ENCODE measurements at regions not wholly inside any gene's neighbourhood (a gene's known extent, or its start where the extent isn't known, plus 50 kb on each side); places are given as distances from the start of the nearest gene placed in this dataset.

DNA sequence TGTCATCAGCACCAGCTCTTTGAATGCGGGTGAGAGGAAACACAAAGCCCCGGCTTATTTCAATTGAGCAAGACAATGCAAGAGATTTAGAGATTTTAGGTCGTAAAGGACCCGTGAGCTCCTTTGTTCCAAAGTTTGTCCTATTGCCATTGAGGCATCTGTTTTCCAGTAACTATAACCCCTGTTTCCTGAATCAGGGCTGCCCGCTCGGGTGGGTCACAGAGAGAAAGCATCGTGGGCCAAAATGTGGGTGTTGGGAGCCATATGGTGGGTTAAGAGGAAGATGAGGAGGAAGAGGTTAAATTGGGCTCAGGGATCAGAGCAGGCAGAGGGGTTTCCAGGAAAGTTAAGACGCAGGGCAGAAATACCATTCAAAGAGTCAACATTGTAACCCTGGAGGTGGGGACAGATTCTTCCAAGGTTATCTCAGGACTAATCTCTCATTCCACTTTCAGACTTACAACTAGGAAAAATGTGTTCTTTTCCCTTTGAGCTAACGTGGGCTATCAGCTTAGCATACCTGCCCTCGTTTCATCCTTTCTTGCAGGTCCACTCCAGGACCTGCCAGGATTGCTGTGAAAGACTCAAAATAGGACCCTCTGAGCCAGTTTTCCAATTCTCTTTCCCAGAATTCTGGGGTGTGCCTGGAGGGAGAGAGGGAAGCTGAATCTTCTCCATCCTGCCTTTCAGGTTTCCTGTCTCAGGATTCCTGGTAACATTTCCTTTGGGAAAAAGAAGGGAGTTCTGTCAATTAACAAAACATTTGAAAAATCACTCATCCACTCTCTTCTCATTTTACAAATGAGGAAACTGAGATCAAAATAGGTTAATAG, 95.5 kb upstream of the TAF11L2 start:
- Histone ChIP-seq H3K9ac (ENCODE audit: low read length) (no peak overlapping the region), H3K79me2 (ENCODE audit: control insufficient read depth, insufficient read depth, low read length) (no peaks in the 10 kb centered on the region), H3K27me3 (replicated peaks in 1 of 4; ENCODE audit: control extremely low read depth in 1 of 4, control insufficient read depth in 3 of 4, insufficient read depth in 4 of 4, low read length in 3 of 4) (no peaks in the 10 kb centered on the region), H2AFZ (ENCODE audit: insufficient read depth, low read depth, low read length, poor library complexity, severe bottlenecking) (no peak overlapping the region), H3K27ac (ENCODE audit: low read length in 2 of 2) (no peak overlapping the region), H4K20me1 (ENCODE audit: control insufficient read depth, insufficient read depth, low read length, poor library complexity, severe bottlenecking) (no peaks in the 10 kb centered on the region), H3K36me3 (replicated peaks in 1 of 2; ENCODE audit: control extremely low read depth in 1 of 2, control insufficient read depth in 1 of 2, extremely low read depth in 1 of 2, insufficient read depth in 2 of 2, low read length in 1 of 2) (no peaks in the 10 kb centered on the region), H3K4me3 (ENCODE audit: control extremely low read depth in 1 of 5, extremely low read depth in 1 of 5, insufficient read depth in 1 of 5, low read depth in 2 of 5, low read length in 4 of 5) (no peak overlapping the region), H3K4me1 (ENCODE audit: control insufficient read depth in 2 of 2, insufficient read depth in 2 of 2, low read length in 2 of 2) (peaks cover 24 to 27% of the 10 kb centered on the region in 2 donors), H3K4me2 (replicated peaks; ENCODE audit: low read depth, low read length, poor library complexity, severe bottlenecking) (no peak overlapping the region), H3K9me3 (ENCODE audit: control extremely low read depth in 1 of 3, control insufficient read depth in 2 of 3, insufficient read depth in 1 of 3, low read length in 2 of 3) (no peaks in the 10 kb centered on the region)
- WGBS (ENCODE audit: insufficient coverage): 96% methylated on average over 6 of the region's 10 CpGs
- no peak for ATAC-seq (ENCODE audit: low read depth)
- TF ChIP-seq, protein P1, sequence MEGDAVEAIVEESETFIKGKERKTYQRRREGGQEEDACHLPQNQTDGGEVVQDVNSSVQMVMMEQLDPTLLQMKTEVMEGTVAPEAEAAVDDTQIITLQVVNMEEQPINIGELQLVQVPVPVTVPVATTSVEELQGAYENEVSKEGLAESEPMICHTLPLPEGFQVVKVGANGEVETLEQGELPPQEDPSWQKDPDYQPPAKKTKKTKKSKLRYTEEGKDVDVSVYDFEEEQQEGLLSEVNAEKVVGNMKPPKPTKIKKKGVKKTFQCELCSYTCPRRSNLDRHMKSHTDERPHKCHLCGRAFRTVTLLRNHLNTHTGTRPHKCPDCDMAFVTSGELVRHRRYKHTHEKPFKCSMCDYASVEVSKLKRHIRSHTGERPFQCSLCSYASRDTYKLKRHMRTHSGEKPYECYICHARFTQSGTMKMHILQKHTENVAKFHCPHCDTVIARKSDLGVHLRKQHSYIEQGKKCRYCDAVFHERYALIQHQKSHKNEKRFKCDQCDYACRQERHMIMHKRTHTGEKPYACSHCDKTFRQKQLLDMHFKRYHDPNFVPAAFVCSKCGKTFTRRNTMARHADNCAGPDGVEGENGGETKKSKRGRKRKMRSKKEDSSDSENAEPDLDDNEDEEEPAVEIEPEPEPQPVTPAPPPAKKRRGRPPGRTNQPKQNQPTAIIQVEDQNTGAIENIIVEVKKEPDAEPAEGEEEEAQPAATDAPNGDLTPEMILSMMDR (IDR thresholded peaks at IDR 0.05): no peak
- TF ChIP-seq EZH2 (IDR thresholded peaks at IDR 0.05; ENCODE audit: borderline replicate concordance, insufficient read depth, low read depth, low read length, poor library complexity, severe bottlenecking): no peak
- Mint-ChIP-seq H3K9me3 (ENCODE audit: insufficient read depth) (no peaks in the 10 kb centered on the region), H3K4me3 (no peak overlapping the region), H3K4me1 (peaks cover 35% of the 10 kb centered on the region), H3K27me3 (no peaks in the 10 kb centered on the region), H3K27ac (no peak overlapping the region)
- intact Hi-C loops (cut with micrococcal nuclease): no loop called here
- POLR2A ChIA-PET: no interaction called here
- CTCF ChIA-PET: interaction anchor here (1.1 to 1.4 kb wide), 2 partner anchors 186 kb away, joined by 3 read pairs; no protein-coding TSS in a partner anchor
- DNase-seq: no peak

DNA sequence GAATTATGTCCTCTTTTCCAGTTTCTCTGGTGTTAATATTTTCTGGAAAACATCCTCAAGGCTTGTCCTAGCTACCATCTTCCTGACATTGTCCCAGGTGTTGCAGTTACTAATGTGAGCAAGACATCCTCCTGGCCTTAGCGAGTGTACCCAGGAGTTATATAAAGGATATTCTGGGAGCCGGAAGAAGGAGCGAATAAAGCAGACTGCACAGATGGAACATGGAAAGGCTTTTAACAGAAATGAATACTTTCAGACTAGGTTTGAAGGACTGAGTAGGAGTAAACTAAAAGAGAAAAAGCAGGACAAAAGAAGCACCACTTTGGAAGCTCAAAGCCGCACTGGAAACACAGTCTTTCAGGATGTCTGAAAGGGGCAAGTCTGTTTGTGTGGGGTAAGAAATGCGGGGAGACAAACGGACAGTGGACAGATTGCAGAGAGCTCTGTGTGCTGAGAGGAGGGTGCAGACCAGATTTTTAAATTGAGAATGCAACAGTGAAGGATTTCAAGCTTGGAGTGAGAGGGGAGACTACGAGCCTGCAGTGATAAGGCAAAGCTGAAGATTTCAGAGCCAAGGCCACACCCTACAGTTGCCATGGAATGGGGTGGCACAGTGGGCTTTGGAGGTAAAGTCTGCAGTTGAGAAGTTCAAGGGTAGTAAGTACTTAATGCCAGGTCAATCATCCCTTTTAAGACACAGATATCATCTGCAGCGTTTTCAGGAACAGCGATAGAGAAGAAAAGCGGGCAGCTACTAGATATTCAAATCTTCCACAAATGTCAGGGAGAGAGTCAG, 94.1 kb upstream of the TAF11L2 start:
- H3K27ac ChIP-seq (ENCODE audit: low read length in 2 of 2): no peak overlapping the region
- H3K4me2 ChIP-seq (replicated peaks; ENCODE audit: low read depth, low read length, poor library complexity, severe bottlenecking): no peak overlapping the region
- POLR2A ChIA-PET: no interaction called here
- peaks cover 18 to 20% of the 10 kb centered on the region in 2 donors for H3K4me1 ChIP-seq (ENCODE audit: control insufficient read depth in 2 of 2, insufficient read depth in 2 of 2, low read length in 2 of 2)
- Mint-ChIP-seq H3K4me3 (no peak overlapping the region), H3K4me1 (peaks cover 21% of the 10 kb centered on the region), H3K27me3 (no peaks in the 10 kb centered on the region), H3K9me3 (ENCODE audit: insufficient read depth) (no peaks in the 10 kb centered on the region), H3K27ac (no peak overlapping the region)
- WGBS (ENCODE audit: insufficient coverage): 96% methylated on average over 7 of the region's 10 CpGs
- no peak overlapping the region for H3K4me3 ChIP-seq (ENCODE audit: control extremely low read depth in 1 of 5, extremely low read depth in 1 of 5, insufficient read depth in 1 of 5, low read depth in 2 of 5, low read length in 4 of 5)
- H3K9me3 ChIP-seq (ENCODE audit: control extremely low read depth in 1 of 3, control insufficient read depth in 2 of 3, insufficient read depth in 1 of 3, low read length in 2 of 3): no peaks in the 10 kb centered on the region
- no peaks in the 10 kb centered on the region for H3K79me2 ChIP-seq (ENCODE audit: control insufficient read depth, insufficient read depth, low read length)
- TF ChIP-seq, protein P1 (IDR thresholded peaks at IDR 0.05): no peak
- TF ChIP-seq EZH2 (IDR thresholded peaks at IDR 0.05; ENCODE audit: borderline replicate concordance, insufficient read depth, low read depth, low read length, poor library complexity, severe bottlenecking): no peak
- no peak overlapping the region for H3K9ac ChIP-seq (ENCODE audit: low read length)
- H3K36me3 ChIP-seq (replicated peaks in 1 of 2; ENCODE audit: control extremely low read depth in 1 of 2, control insufficient read depth in 1 of 2, extremely low read depth in 1 of 2, insufficient read depth in 2 of 2, low read length in 1 of 2): no peaks in the 10 kb centered on the region
- no peak for ATAC-seq (ENCODE audit: low read depth)
- CTCF ChIA-PET: no interaction called here
- intact Hi-C loops (cut with micrococcal nuclease): no loop called here
- no peaks in the 10 kb centered on the region for H3K27me3 ChIP-seq (replicated peaks in 1 of 4; ENCODE audit: control extremely low read depth in 1 of 4, control insufficient read depth in 3 of 4, insufficient read depth in 4 of 4, low read length in 3 of 4)
- DNase-seq: no peak
- H2AFZ ChIP-seq (ENCODE audit: insufficient read depth, low read depth, low read length, poor library complexity, severe bottlenecking): no peak overlapping the region
- no peaks in the 10 kb centered on the region for H4K20me1 ChIP-seq (ENCODE audit: control insufficient read depth, insufficient read depth, low read length, poor library complexity, severe bottlenecking)

Data from B cell (primary cell).